Inflammatory macrophage treated with lipopolysaccharide for 4 hours (primary cell): ENCODE measurements at regions not wholly inside any gene's neighbourhood (a gene's known extent, or its start where the extent isn't known, plus 50 kb on each side); places are given as distances from the start of the nearest gene placed in this dataset.

Experiments
- DNase-seq: peaks from one replicate; pipeline ENCODE4 v3.0.0-alpha.2; 2020

GRCh38 chr7:35331730-35332678, 78.1 kb upstream of the TBX20 start:
- no peak for DNase-seq

GRCh38 chr7:35329026-35329425, 75.1 kb upstream of the TBX20 start:
- DNase-seq = no peak

- no peak for DNase-seq
Observed at GRCh38 chr7:35319606-35320005, 65.7 kb upstream of the TBX20 start.

GRCh38 chr7:35316549-35316948, 62.6 kb upstream of the TBX20 start:
- no peak for DNase-seq

GRCh38 chr7:35315517-35315916, 61.6 kb upstream of the TBX20 start:
- DNase-seq = no peak

- DNase-seq = no peak
Observed at GRCh38 chr7:35314354-35314753, 60.5 kb upstream of the TBX20 start.

GRCh38 chr7:35313575-35313974, 59.7 kb upstream of the TBX20 start:
- DNase-seq = no peak
